VCaP (cell line): ENCODE measurements at regions not wholly inside any gene's neighbourhood (a gene's known extent, or its start where the extent isn't known, plus 50 kb on each side); places are given as distances from the start of the nearest gene placed in this dataset.
"Not testable (repeated sequence)": the region's sequence is repeated elsewhere in the genome, so short reads cannot be mapped to it uniquely, and the experiment has no call there.

Experiments used
- H3K27ac ChIP-seq: fragments of 450-650 bp; 2 replicates; pipeline ENCODE4 v1.5.1; 2017
- CTCF ChIP-seq: fragments of 450-650 bp; conservative IDR thresholded peaks from 2 replicates; pipeline ENCODE4 v1.5.1; 2017; ENCODE audit warnings: mild to moderate bottlenecking, moderate library complexity

- H3K27ac ChIP-seq = no peak overlapping the region
- no peak for TF ChIP-seq CTCF
Observed at GRCh38 chr20:50447817-50448216, 62.4 kb upstream of the PTPN1 start.

GRCh38 chr20:50448625-50449403, 61.4 kb upstream of the PTPN1 start:
- H3K27ac ChIP-seq = not testable (repeated sequence)

DNA sequence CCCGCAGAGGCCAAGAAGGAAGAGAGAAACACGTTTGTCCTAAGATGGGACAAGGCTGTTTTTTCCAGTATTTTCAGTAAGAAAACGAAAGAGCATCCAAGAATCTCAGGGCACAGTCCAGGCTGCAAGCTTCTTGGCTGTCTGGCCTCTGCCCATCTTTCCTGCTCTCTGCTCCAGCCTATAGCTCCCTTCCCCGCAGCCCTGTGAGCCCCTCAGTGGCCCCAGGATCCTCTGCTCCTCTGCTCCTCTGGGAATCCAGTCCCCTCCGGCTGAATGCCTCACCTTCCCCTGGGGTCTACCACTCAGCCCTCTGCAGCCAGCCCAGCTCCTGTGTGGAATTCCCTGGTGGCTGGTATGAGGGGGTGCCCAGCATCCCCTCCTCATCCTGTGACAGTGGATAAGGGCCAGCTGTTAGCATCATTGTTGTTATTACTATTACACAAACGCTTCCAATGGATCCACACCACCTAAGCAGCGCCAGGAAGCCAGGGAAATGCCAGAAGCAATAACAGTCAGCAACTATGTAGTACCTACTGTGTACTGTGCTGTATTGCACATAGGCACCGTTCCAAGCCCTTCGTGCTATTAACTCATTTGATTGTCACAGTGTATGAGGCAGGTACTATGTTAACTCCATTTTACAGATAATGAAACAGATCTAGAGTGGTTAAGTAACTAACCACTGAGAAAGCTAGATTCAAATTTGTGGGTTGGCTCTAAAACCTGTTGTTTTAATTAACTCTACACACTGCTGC, 60.3 kb upstream of the PTPN1 start:
- no peak overlapping the region for H3K27ac ChIP-seq
- TF ChIP-seq CTCF = no peak

GRCh38 chr20:50450493-50450826, 59.7 kb upstream of the PTPN1 start:
- H3K27ac ChIP-seq = no peak overlapping the region
- no peak for TF ChIP-seq CTCF

DNA sequence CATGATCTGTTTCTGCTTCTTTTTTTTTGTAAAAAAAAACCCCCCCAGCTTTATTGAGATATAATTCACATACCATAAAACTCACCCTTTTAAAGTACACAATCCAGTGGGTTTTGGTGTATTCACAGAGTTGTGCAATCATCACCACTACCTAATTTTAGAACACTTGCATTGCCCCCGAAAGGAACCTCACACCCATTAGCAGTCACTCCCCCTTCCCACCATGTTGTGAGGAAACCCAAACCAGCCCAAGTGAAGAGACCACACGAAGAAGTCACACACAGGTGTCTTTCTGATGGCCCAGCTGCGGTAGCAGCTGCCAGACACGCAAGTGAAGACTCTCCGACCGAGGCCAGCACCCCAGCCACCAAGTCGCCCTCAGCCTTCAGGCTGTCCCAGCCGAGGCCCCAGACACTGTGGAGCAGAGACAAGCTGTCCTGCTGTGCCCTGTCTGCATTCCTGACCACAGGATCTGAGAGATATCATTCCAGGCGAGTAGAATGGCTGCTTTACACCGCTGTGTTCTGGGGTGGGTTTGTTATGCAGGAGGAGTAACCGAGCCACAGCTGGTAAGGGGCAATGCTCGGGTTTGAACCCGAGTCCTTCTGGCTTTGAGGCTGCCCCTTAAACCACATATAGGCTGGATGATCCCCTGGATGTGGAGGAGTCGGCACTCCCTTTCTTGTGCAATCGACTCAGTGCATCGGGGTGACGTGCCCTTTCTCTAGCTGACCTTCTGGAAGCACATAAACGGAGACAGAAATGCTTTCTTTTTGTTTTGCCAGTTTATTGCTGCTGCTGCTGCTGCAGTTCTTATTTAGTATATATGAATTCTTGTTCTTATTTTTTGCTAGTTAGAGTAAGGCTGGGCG, 59.1 kb upstream of the PTPN1 start:
- no peak overlapping the region for H3K27ac ChIP-seq

DNA sequence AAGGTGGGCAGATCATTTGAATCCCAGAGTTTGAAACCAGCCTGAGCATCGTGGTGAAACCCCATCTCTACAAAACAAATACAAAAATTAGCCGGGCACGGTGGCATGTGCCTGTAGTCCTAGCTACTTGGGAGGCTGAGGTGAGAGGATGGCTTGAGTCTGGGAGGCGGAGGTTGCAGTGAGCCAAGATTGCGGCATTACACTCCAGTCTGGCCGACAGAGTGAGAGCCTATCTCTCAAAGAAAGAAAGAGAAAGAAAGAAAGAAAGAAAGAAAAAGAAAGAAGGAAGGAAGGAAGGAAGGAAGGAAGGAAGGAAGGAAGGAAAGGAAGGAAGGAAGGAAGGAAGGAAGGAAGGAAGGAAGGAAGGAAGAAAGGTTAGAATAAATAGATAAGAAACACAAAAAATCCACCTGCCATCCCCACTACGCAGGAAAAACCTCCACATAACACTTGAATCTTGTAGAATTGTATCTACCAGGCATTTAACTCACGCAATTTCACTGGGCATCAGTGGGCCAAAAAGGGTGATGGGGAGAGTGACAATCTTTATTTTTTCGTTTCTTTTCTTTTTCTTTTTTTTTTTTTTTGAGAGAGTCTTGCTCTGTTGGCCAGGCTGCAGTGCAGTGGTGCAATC, 58.3 kb upstream of the PTPN1 start:
- not testable (repeated sequence) for H3K27ac ChIP-seq

More for the DNA sequence above, 59.1 kb upstream of the PTPN1 start:
- no peak for TF ChIP-seq CTCF

DNA sequence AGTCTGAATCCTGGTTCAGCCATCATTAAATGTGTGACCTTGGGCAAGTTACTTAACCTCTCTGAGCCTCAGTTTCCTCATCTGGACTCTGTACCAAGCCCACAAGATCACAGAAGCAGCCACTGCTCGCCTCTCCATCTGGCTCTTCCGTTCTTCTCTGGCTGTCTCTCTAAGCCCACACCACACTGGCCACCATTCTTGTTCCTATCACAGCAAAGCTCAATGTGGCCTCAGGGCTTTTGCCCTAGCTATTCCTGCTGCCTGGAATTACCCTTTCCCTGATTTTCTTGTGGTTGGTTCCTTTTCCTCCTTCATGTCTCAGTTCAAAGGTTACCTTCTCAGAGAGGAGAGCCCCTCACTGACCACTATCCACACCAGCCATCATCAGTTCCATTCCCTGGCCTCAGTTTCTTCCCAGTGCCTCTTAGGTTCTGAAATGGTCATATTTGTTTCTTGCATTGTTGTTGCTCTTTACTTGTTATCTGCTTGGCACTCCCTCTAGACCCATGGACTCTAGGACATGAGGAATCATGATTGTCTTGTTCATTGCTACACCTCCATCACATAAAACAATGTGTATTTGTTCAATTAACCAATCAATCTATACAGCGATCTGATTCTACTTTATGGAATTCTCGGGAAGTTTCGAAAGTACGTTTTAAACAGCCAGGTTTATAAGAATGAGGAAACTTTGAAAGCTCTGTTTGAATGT, 56.5 kb upstream of the PTPN1 start:
- no peak overlapping the region for H3K27ac ChIP-seq
- no peak for TF ChIP-seq CTCF

GRCh38 chr20:50455245-50455644, 54.9 kb upstream of the PTPN1 start:
- not testable (repeated sequence) for H3K27ac ChIP-seq
